GM10266 (cell line): ENCODE measurements at regions not wholly inside any gene's neighbourhood (a gene's known extent, or its start where the extent isn't known, plus 50 kb on each side); places are given as distances from the start of the nearest gene placed in this dataset.

Experiments
- DNase-seq: peaks from one replicate; pipeline ENCODE4 v3.0.0; 2012; ENCODE audit errors: extremely low spot score
- CTCF ChIP-seq: IDR thresholded peaks from 2 replicates; pipeline ENCODE4 v1.5.1; 2012; ENCODE audit warnings: mild to moderate bottlenecking, low read depth; ENCODE audit not compliant: control insufficient read depth, insufficient read depth; ENCODE audit errors: missing control alignments

- no peak for TF ChIP-seq CTCF
- no peak for DNase-seq
Measured at GRCh38 chr6:43963877-43964658, 163.2 kb downstream of the MRPL14 start.

GRCh38 chr6:43963203-43963602 is 164.0 kb downstream of the MRPL14 start:
- no peak for DNase-seq
- TF ChIP-seq CTCF = no peak

- no peak for DNase-seq
Measured at GRCh38 chr6:43962458-43962857, 164.8 kb downstream of the MRPL14 start.

GRCh38 chr6:43957273-43957672 is 170.0 kb downstream of the MRPL14 start:
- no peak for TF ChIP-seq CTCF
- DNase-seq = no peak

More at GRCh38 chr6:43962458-43962857, 164.8 kb downstream of the MRPL14 start:
- TF ChIP-seq CTCF = no peak

GRCh38 chr6:43956478-43956877 is 170.8 kb downstream of the MRPL14 start:
- no peak for TF ChIP-seq CTCF
- DNase-seq = no peak

GRCh38 chr6:43954311-43955131 is 172.7 kb downstream of the MRPL14 start:
- no peak for DNase-seq
- no peak for TF ChIP-seq CTCF
